NT2/D1 (cell line): ENCODE measurements at regions not wholly inside any gene's neighbourhood (a gene's known extent, or its start where the extent isn't known, plus 50 kb on each side); places are given as distances from the start of the nearest gene placed in this dataset.

Source experiments
- DNase-seq: peaks from one replicate; pipeline ENCODE4 v3.0.0-alpha.2; 2011; ENCODE audit warnings: low read depth, low spot score
- H3K27me3 ChIP-seq: 2 replicates; pipeline ENCODE4 v1.6.0; 2011; ENCODE audit warnings: mild to moderate bottlenecking; ENCODE audit not compliant: insufficient read length, insufficient read depth
- H3K36me3 ChIP-seq: 2 replicates; pipeline ENCODE4 v1.6.1; 2011; ENCODE audit warnings: mild to moderate bottlenecking, low read length, mixed read lengths; ENCODE audit not compliant: insufficient read depth, insufficient read length
- H3K4me1 ChIP-seq: 2 replicates; pipeline ENCODE4 v1.5.1; 2011; ENCODE audit not compliant: insufficient read depth, insufficient read length
- H3K4me3 ChIP-seq: 2 replicates; pipeline ENCODE4 v1.5.1; 2011; ENCODE audit warnings: low read depth; ENCODE audit not compliant: insufficient read length
- H3K9ac ChIP-seq: 2 replicates; pipeline ENCODE4 v1.6.0; 2011; ENCODE audit warnings: low read depth; ENCODE audit not compliant: insufficient read length
- H3K9me3 ChIP-seq: 2 replicates; pipeline ENCODE4 v1.5.1; 2011; ENCODE audit warnings: mild to moderate bottlenecking, low read length; ENCODE audit not compliant: insufficient read depth
- SUZ12 ChIP-seq: IDR thresholded peaks from 2 replicates; pipeline ENCODE4 v1.6.1; 2011; ENCODE audit not compliant: insufficient read length, insufficient read depth; ENCODE audit errors: extremely low read depth
- YY1 ChIP-seq: IDR thresholded peaks from 2 replicates; pipeline ENCODE4 v1.6.1; 2011; ENCODE audit not compliant: insufficient read length, insufficient read depth
- ZNF274 ChIP-seq: IDR thresholded peaks from 2 replicates; pipeline ENCODE4 v1.6.1; 2011; ENCODE audit warnings: mild to moderate bottlenecking, low read depth, low read length

- Histone ChIP-seq H3K9ac (no peak overlapping the region), H3K9me3 (peaks cover 5% of the 10 kb centered on the region; the same call in 1 of the 2 replicates), H3K4me1 (no peaks in the 10 kb centered on the region), H3K4me3 (no peak overlapping the region), H3K36me3 (no peaks in the 10 kb centered on the region), H3K27me3 (no peaks in the 10 kb centered on the region)
- no peak for DNase-seq
- TF ChIP-seq YY1: no peak
- no peak for TF ChIP-seq ZNF274
- TF ChIP-seq SUZ12: no peak
Observed at GRCh38 chr2:67873916-67874315, 188.9 kb downstream of the C1D start.

- no peak for DNase-seq
- no peak for TF ChIP-seq SUZ12
- TF ChIP-seq YY1: no peak
- TF ChIP-seq ZNF274: no peak
Observed at GRCh38 chr2:67876176-67876575, 186.6 kb downstream of the C1D start.

GRCh38 chr2:67877301-67877700 lies 185.5 kb downstream of the C1D start:
- H3K9me3 ChIP-seq: peaks cover 5% of the 10 kb centered on the region; the same call in 1 of the 2 replicates
- no peaks in the 10 kb centered on the region for H3K36me3 ChIP-seq
- H3K4me1 ChIP-seq: no peaks in the 10 kb centered on the region
- no peak overlapping the region for H3K9ac ChIP-seq
- no peak overlapping the region for H3K4me3 ChIP-seq
- no peak for TF ChIP-seq SUZ12
- no peak for TF ChIP-seq ZNF274
- TF ChIP-seq YY1: no peak
- DNase-seq: no peak
- no peaks in the 10 kb centered on the region for H3K27me3 ChIP-seq

More at GRCh38 chr2:67876176-67876575, 186.6 kb downstream of the C1D start:
- Histone ChIP-seq H3K36me3 (no peaks in the 10 kb centered on the region), H3K27me3 (no peaks in the 10 kb centered on the region), H3K9ac (no peak overlapping the region), H3K4me3 (no peak overlapping the region), H3K9me3 (peaks cover 5% of the 10 kb centered on the region; the same call in 1 of the 2 replicates), H3K4me1 (no peaks in the 10 kb centered on the region)

- Histone ChIP-seq H3K9me3 (peaks cover 2% of the 10 kb centered on the region; the same call in 1 of the 2 replicates), H3K9ac (no peak overlapping the region), H3K4me3 (no peak overlapping the region), H3K36me3 (no peaks in the 10 kb centered on the region), H3K4me1 (no peaks in the 10 kb centered on the region), H3K27me3 (no peaks in the 10 kb centered on the region)
- no peak for DNase-seq
- TF ChIP-seq YY1 (no peak), SUZ12 (no peak), ZNF274 (no peak)
Observed at GRCh38 chr2:67878743-67879142, 184.1 kb downstream of the C1D start.

GRCh38 chr2:67879586-67880290 lies 183.1 kb downstream of the C1D start:
- no peak for TF ChIP-seq SUZ12
- no peak for TF ChIP-seq ZNF274
- TF ChIP-seq YY1: no peak
- H3K9me3 ChIP-seq: no peaks in the 10 kb centered on the region
- no peak overlapping the region for H3K9ac ChIP-seq
- H3K4me1 ChIP-seq: no peaks in the 10 kb centered on the region
- H3K4me3 ChIP-seq: no peak overlapping the region
- no peaks in the 10 kb centered on the region for H3K36me3 ChIP-seq
- no peaks in the 10 kb centered on the region for H3K27me3 ChIP-seq
- no peak for DNase-seq

- DNase-seq: no peak
- no peak for TF ChIP-seq YY1
- TF ChIP-seq ZNF274: no peak
- no peak for TF ChIP-seq SUZ12
- Histone ChIP-seq H3K4me3 (no peak overlapping the region), H3K4me1 (no peaks in the 10 kb centered on the region), H3K9me3 (no peaks in the 10 kb centered on the region), H3K9ac (no peak overlapping the region), H3K27me3 (no peaks in the 10 kb centered on the region), H3K36me3 (no peaks in the 10 kb centered on the region)
Observed at GRCh38 chr2:67880291-67880761, 182.5 kb downstream of the C1D start.

GRCh38 chr2:67881816-67882215 lies 181.0 kb downstream of the C1D start:
- no peaks in the 10 kb centered on the region for H3K36me3 ChIP-seq

More at GRCh38 chr2:67881816-67882215, 181.0 kb downstream of the C1D start:
- no peaks in the 10 kb centered on the region for H3K27me3 ChIP-seq
- H3K4me1 ChIP-seq: no peaks in the 10 kb centered on the region
- no peaks in the 10 kb centered on the region for H3K9me3 ChIP-seq
- no peak for TF ChIP-seq ZNF274
- no peak for TF ChIP-seq SUZ12
- no peak for TF ChIP-seq YY1
- H3K9ac ChIP-seq: no peak overlapping the region
- no peak for DNase-seq
- H3K4me3 ChIP-seq: no peak overlapping the region
